Chondrocyte (in vitro differentiated cells): ENCODE measurements at regions not wholly inside any gene's neighbourhood (a gene's known extent, or its start where the extent isn't known, plus 50 kb on each side); places are given as distances from the start of the nearest gene placed in this dataset.

Experiments
- DNase-seq: peaks from one replicate; pipeline ENCODE4 v3.0.0; 2021; ENCODE audit warnings: mixed read lengths, low spot score
- H3K27ac Mint-ChIP-seq: one replicate; pipeline ENCODE4 v1.8.0; 2021; ENCODE audit warnings: mild to moderate bottlenecking, moderate library complexity, mixed read lengths; ENCODE audit not compliant: unreplicated experiment
- H3K27me3 Mint-ChIP-seq: 2 replicates; pipeline ENCODE4 v1.8.0; 2021; ENCODE audit warnings: low read depth, mixed read lengths
- H3K36me3 Mint-ChIP-seq: 2 replicates; pipeline ENCODE4 v1.8.0; 2021; ENCODE audit warnings: low read depth, mixed read lengths
- H3K4me1 Mint-ChIP-seq: 2 replicates; pipeline ENCODE4 v1.8.0; 2021; ENCODE audit warnings: low read depth, mild to moderate bottlenecking, mixed read lengths
- H3K4me3 Mint-ChIP-seq: one replicate; pipeline ENCODE4 v1.8.0; 2021; ENCODE audit warnings: mild to moderate bottlenecking, moderate library complexity, mixed read lengths; ENCODE audit not compliant: unreplicated experiment
- H3K9me3 Mint-ChIP-seq: 2 replicates; pipeline ENCODE4 v1.8.0; 2021; ENCODE audit warnings: low read depth, mixed read lengths
- CTCF ChIP-seq: fragments of 200-600 bp; sonication (generic); IDR thresholded peaks from 2 replicates; pipeline ENCODE4 v1.5.0; 2021; ENCODE audit warnings: antibody characterized with exemption, mild to moderate bottlenecking, moderate library complexity

DNA sequence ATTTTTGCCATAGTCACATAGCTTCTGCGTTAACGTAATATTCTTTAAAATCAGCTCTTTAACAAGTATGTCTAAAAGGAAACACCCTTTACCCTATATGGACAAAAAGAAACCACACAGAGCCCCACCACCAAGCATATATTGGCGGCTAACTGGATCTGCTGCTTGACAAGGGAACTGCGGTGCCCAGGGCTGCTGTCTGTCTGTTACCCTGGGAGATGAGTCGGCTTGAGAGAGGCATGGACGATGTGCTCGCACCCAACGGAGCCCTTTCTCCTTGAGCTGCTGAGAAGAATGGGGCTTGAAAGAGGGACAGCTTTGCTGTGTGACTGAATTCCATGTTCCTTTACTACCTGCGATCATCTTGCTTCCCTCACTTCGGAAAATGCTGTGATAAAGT, 158.6 kb upstream of the SHB start:
- no peaks in the 10 kb centered on the region for H3K36me3 Mint-ChIP-seq
- DNase-seq, result no peak
- no peaks in the 10 kb centered on the region for H3K27me3 Mint-ChIP-seq
- no peaks in the 10 kb centered on the region for H3K9me3 Mint-ChIP-seq
- no peak for TF ChIP-seq CTCF
- no peak overlapping the region for H3K4me3 Mint-ChIP-seq
- peaks cover 31% of the 10 kb centered on the region for H3K4me1 Mint-ChIP-seq
- H3K27ac Mint-ChIP-seq, result peak overlapping the region; percentile 89

- no peaks in the 10 kb centered on the region for H3K36me3 Mint-ChIP-seq
- no peak for TF ChIP-seq CTCF
- H3K4me1 Mint-ChIP-seq, result peaks cover 31% of the 10 kb centered on the region
- H3K27ac Mint-ChIP-seq, result peak overlapping the region; percentile 89
- H3K4me3 Mint-ChIP-seq, result peak overlapping the region; percentile 66
- DNase-seq, result no peak
- no peaks in the 10 kb centered on the region for H3K27me3 Mint-ChIP-seq
- no peaks in the 10 kb centered on the region for H3K9me3 Mint-ChIP-seq
Observed at GRCh38 chr9:38227061-38227540, 158.1 kb upstream of the SHB start.

- TF ChIP-seq CTCF, result no peak
- no peak for DNase-seq
- peaks cover 31% of the 10 kb centered on the region for H3K4me1 Mint-ChIP-seq
- H3K9me3 Mint-ChIP-seq, result no peaks in the 10 kb centered on the region
- no peaks in the 10 kb centered on the region for H3K36me3 Mint-ChIP-seq
- H3K27me3 Mint-ChIP-seq, result no peaks in the 10 kb centered on the region
- peak overlapping the region; percentile 85 for H3K27ac Mint-ChIP-seq
- H3K4me3 Mint-ChIP-seq, result peak overlapping the region; percentile 55
Observed at GRCh38 chr9:38226491-38226951, 157.5 kb upstream of the SHB start.

DNA sequence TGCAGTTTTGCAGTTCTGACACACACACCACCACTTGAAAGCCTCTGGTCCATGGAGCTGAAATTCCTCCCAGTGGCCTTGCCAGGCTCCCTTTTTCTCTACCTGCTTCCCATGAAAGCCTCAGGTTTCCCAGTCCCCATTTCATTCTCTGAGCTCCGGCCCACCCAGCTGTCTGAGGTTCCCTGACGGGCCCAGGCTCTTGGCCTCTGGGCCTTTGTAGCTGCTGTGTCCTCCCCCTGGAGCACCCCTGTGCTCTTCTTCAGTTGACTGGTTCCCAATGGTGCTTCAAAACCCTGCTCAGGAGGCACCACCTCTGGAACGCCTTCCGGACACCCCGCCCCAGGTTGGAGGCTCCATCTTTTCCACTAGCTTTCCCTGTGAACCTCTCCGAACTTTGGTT, 155.9 kb upstream of the SHB start:
- peaks cover 6% of the 10 kb centered on the region for H3K9me3 Mint-ChIP-seq
- H3K4me1 Mint-ChIP-seq, result peaks cover 31% of the 10 kb centered on the region
- H3K27ac Mint-ChIP-seq, result no peak overlapping the region
- H3K4me3 Mint-ChIP-seq, result no peak overlapping the region
- no peaks in the 10 kb centered on the region for H3K27me3 Mint-ChIP-seq
- H3K36me3 Mint-ChIP-seq, result peaks cover 2% of the 10 kb centered on the region
- no peak for DNase-seq
- TF ChIP-seq CTCF, result no peak

DNA sequence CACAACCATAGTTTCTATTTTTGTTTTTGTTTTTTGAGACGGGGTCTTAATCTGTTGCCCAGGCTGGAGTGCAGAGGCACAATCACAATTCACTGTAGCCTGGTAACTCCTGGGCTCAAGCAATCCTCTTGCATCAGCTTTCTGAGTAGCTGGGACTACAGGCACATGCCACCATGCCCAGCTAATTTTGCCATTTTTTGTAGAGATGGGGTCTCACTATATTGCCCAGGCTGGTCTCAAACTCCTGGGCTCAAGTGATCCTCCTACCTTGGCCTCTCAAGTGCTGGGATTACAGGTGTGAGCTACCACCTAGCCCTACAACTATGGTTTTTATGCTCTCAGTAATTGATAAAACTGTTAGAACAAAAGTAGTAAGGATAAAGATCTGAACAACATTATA, 147.5 kb upstream of the SHB start:
- Mint-ChIP-seq H3K4me3 (no peak overlapping the region), H3K27ac (no peak overlapping the region), H3K27me3 (peaks cover 11% of the 10 kb centered on the region), H3K36me3 (peaks cover 2% of the 10 kb centered on the region), H3K9me3 (peaks cover 12% of the 10 kb centered on the region), H3K4me1 (no peaks in the 10 kb centered on the region)
- DNase-seq, result no peak
- no peak for TF ChIP-seq CTCF
